ENCODE measurements at regions not wholly inside any gene's neighbourhood (a gene's known extent, or its start where the extent isn't known, plus 50 kb on each side); places are given as distances from the start of the nearest gene placed in this dataset.

DNA sequence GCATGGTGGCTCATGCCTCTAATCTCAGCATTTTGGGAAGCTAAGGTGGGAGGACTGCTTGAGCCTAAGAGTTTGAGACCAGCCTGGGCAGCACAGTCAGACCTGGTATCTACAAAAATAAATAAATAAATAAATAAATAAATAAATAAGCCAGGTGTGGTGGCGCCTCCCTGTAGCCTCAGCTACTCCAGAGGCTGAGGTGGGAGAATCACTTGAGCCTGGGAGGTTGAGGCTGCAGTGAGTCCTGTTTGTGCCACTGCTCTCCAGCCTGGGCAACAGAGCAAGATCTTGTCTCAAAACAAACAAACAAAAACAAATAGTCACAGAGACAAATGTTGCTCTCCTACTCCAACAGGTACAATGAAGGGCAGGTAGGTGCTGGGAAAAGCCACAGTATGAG lies 242.4 kb upstream of the POU3F1 start:
- H2BK20ac ChIP-seq (ENCODE audit: low read depth, low read length, poor library complexity, severe bottlenecking): no peak overlapping the region
- H2AK5ac ChIP-seq (ENCODE audit: insufficient read length, low read length): no peak overlapping the region
- H3K14ac ChIP-seq (ENCODE audit: insufficient read depth, low read length): no peak overlapping the region
- no peak overlapping the region for H3K23ac ChIP-seq (ENCODE audit: insufficient read length, low read depth, low read length)
- no CpG with 5 or more reads among the region's 1 CpG for WGBS (ENCODE audit: extremely low coverage, insufficient read length, low lambda C conversion rate)
- H3K9me3 ChIP-seq (ENCODE audit: control insufficient read depth, low read depth, low read length): no peaks in the 10 kb centered on the region
- H4K20me1 ChIP-seq (ENCODE audit: control insufficient read depth, insufficient read depth, insufficient read length): no peaks in the 10 kb centered on the region
- Mint-ChIP-seq H3K4me1 (peaks cover 55 to 67% of the 10 kb centered on the region in 2 experiments), H3K9me3 (peaks cover 0 to 7% of the 10 kb centered on the region in 2 experiments; a peak in 1 of 5 replicates), H3K27me3 (ENCODE audit: low read depth) (peaks cover 14% of the 10 kb centered on the region), H3K4me3 (no peak overlapping the region), H3K36me3 (ENCODE audit: insufficient read depth in 1 of 3, low read depth in 3 of 3) (peaks cover 0 to 7% (median 0%) of the 10 kb centered on the region in 3 experiments; a peak in 3 of 7 replicates), H3K27ac (no peak overlapping the region)
- no peaks in the 10 kb centered on the region for H3K79me1 ChIP-seq (ENCODE audit: insufficient read depth, low read depth, low read length, poor library complexity, severe bottlenecking)
- no peak overlapping the region for H3K4ac ChIP-seq (ENCODE audit: low read depth, low read length)
- no peaks in the 10 kb centered on the region for H3K79me2 ChIP-seq (ENCODE audit: insufficient read depth, low read length)
- H3K56ac ChIP-seq (ENCODE audit: insufficient read length, low read depth, low read length): no peak overlapping the region
- H3K27me3 ChIP-seq (ENCODE audit: insufficient read depth, low read length): no peaks in the 10 kb centered on the region; the same call in 1 of the 2 replicates
- no peak overlapping the region for H3K27ac ChIP-seq (ENCODE audit: insufficient read length, low read depth, low read length)
- H3K4me2 ChIP-seq (ENCODE audit: insufficient read depth, insufficient read length, low read length): no peak overlapping the region
- no peaks in the 10 kb centered on the region; the same call in 1 of the 2 replicates for H3K4me1 ChIP-seq (ENCODE audit: insufficient read depth, low read length)
- no peak overlapping the region for H4K91ac ChIP-seq (ENCODE audit: insufficient read length, low read depth, low read length)
- no peak overlapping the region for H2AFZ ChIP-seq (ENCODE audit: low read length)
- H3K9ac ChIP-seq (ENCODE audit: extremely low read depth, insufficient read length, low read length): no peak overlapping the region
- no peak overlapping the region for H3T11ph ChIP-seq (ENCODE audit: low read length)
- no peak overlapping the region for H2BK5ac ChIP-seq (ENCODE audit: insufficient read length, low read length)
- DNase-seq: no peak
- no peak overlapping the region for H4K5ac ChIP-seq (ENCODE audit: insufficient read length, low read depth, low read length)
- TF ChIP-seq, protein P1, sequence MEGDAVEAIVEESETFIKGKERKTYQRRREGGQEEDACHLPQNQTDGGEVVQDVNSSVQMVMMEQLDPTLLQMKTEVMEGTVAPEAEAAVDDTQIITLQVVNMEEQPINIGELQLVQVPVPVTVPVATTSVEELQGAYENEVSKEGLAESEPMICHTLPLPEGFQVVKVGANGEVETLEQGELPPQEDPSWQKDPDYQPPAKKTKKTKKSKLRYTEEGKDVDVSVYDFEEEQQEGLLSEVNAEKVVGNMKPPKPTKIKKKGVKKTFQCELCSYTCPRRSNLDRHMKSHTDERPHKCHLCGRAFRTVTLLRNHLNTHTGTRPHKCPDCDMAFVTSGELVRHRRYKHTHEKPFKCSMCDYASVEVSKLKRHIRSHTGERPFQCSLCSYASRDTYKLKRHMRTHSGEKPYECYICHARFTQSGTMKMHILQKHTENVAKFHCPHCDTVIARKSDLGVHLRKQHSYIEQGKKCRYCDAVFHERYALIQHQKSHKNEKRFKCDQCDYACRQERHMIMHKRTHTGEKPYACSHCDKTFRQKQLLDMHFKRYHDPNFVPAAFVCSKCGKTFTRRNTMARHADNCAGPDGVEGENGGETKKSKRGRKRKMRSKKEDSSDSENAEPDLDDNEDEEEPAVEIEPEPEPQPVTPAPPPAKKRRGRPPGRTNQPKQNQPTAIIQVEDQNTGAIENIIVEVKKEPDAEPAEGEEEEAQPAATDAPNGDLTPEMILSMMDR (conservative IDR thresholded peaks at IDR 0.05): no peak
- no peak overlapping the region for H2BK120ac ChIP-seq (ENCODE audit: low read depth, low read length, poor library complexity, severe bottlenecking)
- no peak overlapping the region for H3K18ac ChIP-seq (ENCODE audit: insufficient read length, low read depth, low read length)
- no peak overlapping the region for H2BK12ac ChIP-seq (ENCODE audit: insufficient read length, low read depth, low read length)
- H4K8ac ChIP-seq (replicated peaks; ENCODE audit: insufficient read length, low read depth, low read length): no peak overlapping the region
- no peak overlapping the region for H2BK15ac ChIP-seq (ENCODE audit: low read depth, low read length)
- no peaks in the 10 kb centered on the region for H3K23me2 ChIP-seq (ENCODE audit: insufficient read length, low read depth, low read length, poor library complexity, severe bottlenecking)

All from H9 (cell line).